ENCODE measurements at regions not wholly inside any gene's neighbourhood (a gene's known extent, or its start where the extent isn't known, plus 50 kb on each side); places are given as distances from the start of the nearest gene placed in this dataset.

GRCh38 chr4:57875829-57876392 is 765.7 kb upstream of the IGFBP7 start:
- H3K4me1 ChIP-seq (ENCODE audit: control insufficient read depth in 3 of 3, insufficient read depth in 2 of 3, low read depth in 1 of 3, low read length in 2 of 3), result no peaks in the 10 kb centered on the region
- no peak overlapping the region for H3K27ac ChIP-seq (ENCODE audit: low read depth in 1 of 3, low read length in 2 of 3)
- H3K36me3 ChIP-seq (ENCODE audit: control insufficient read depth in 3 of 3, insufficient read depth in 2 of 3, low read depth in 1 of 3, low read length in 3 of 3), result no peaks in the 10 kb centered on the region
- no peaks in the 10 kb centered on the region for H3K27me3 ChIP-seq (ENCODE audit: control insufficient read depth in 3 of 3, insufficient read depth in 3 of 3, low read length in 3 of 3)
- DNase-seq, result no peak
- no peak for FAIRE-seq
- 68 to 80% (median 71%) methylated on average over 2 of the region's 2 CpGs for WGBS, 3 donors
- H3K4me3 ChIP-seq (ENCODE audit: low read depth in 1 of 3, low read length in 3 of 3), result no peak overlapping the region
- H3K9me3 ChIP-seq (ENCODE audit: control insufficient read depth in 2 of 2, insufficient read depth in 1 of 2, low read depth in 1 of 2, low read length in 1 of 2), result peaks cover 0 to under 1% of the 10 kb centered on the region in 2 donors

- Histone ChIP-seq H3K9me3 (ENCODE audit: control insufficient read depth in 2 of 2, insufficient read depth in 1 of 2, low read depth in 1 of 2, low read length in 1 of 2) (no peaks in the 10 kb centered on the region), H3K27ac (ENCODE audit: low read depth in 1 of 3, low read length in 2 of 3) (no peak overlapping the region), H3K36me3 (ENCODE audit: control insufficient read depth in 3 of 3, insufficient read depth in 2 of 3, low read depth in 1 of 3, low read length in 3 of 3) (no peaks in the 10 kb centered on the region), H3K4me3 (ENCODE audit: low read depth in 1 of 3, low read length in 3 of 3) (no peak overlapping the region), H3K27me3 (ENCODE audit: control insufficient read depth in 3 of 3, insufficient read depth in 3 of 3, low read length in 3 of 3) (no peaks in the 10 kb centered on the region), H3K4me1 (ENCODE audit: control insufficient read depth in 3 of 3, insufficient read depth in 2 of 3, low read depth in 1 of 3, low read length in 2 of 3) (no peaks in the 10 kb centered on the region)
- FAIRE-seq, result no peak
- 27 to 49% (median 34%) methylated on average over 2 of the region's 2 CpGs for WGBS, 3 donors
- DNase-seq, result no peak
These were observed 756.4 kb upstream of the IGFBP7 start for GRCh38 chr4:57866468-57867171.

- 63 to 78% (median 67%) methylated on average over 1 of the region's 1 CpG for WGBS, 3 donors
- Histone ChIP-seq H3K36me3 (ENCODE audit: control insufficient read depth in 3 of 3, insufficient read depth in 2 of 3, low read depth in 1 of 3, low read length in 3 of 3) (no peaks in the 10 kb centered on the region), H3K27me3 (ENCODE audit: control insufficient read depth in 3 of 3, insufficient read depth in 3 of 3, low read length in 3 of 3) (no peaks in the 10 kb centered on the region), H3K9me3 (ENCODE audit: control insufficient read depth in 2 of 2, insufficient read depth in 1 of 2, low read depth in 1 of 2, low read length in 1 of 2) (no peaks in the 10 kb centered on the region), H3K4me1 (ENCODE audit: control insufficient read depth in 3 of 3, insufficient read depth in 2 of 3, low read depth in 1 of 3, low read length in 2 of 3) (no peaks in the 10 kb centered on the region), H3K4me3 (ENCODE audit: low read depth in 1 of 3, low read length in 3 of 3) (no peak overlapping the region), H3K27ac (ENCODE audit: low read depth in 1 of 3, low read length in 2 of 3) (no peak overlapping the region)
- FAIRE-seq (no peak), DNase-seq (no peak)
These were observed 755.1 kb upstream of the IGFBP7 start for GRCh38 chr4:57865264-57865663.

GRCh38 chr4:57854748-57855147 is 744.6 kb upstream of the IGFBP7 start:
- WGBS, 3 donors, result 42 to 59% (median 44%) methylated on average over 3 of the region's 3 CpGs
- no peaks in the 10 kb centered on the region for H3K9me3 ChIP-seq (ENCODE audit: control insufficient read depth in 2 of 2, insufficient read depth in 1 of 2, low read depth in 1 of 2, low read length in 1 of 2)
- no peaks in the 10 kb centered on the region for H3K36me3 ChIP-seq (ENCODE audit: control insufficient read depth in 3 of 3, insufficient read depth in 2 of 3, low read depth in 1 of 3, low read length in 3 of 3)
- H3K4me1 ChIP-seq (ENCODE audit: control insufficient read depth in 3 of 3, insufficient read depth in 2 of 3, low read depth in 1 of 3, low read length in 2 of 3), result no peaks in the 10 kb centered on the region
- H3K27ac ChIP-seq (ENCODE audit: low read depth in 1 of 3, low read length in 2 of 3), result no peak overlapping the region
- no peak for FAIRE-seq
- no peaks in the 10 kb centered on the region for H3K27me3 ChIP-seq (ENCODE audit: control insufficient read depth in 3 of 3, insufficient read depth in 3 of 3, low read length in 3 of 3)
- DNase-seq, result no peak
- H3K4me3 ChIP-seq (ENCODE audit: low read depth in 1 of 3, low read length in 3 of 3), result no peak overlapping the region

- Histone ChIP-seq H3K9me3 (ENCODE audit: control insufficient read depth in 2 of 2, insufficient read depth in 1 of 2, low read depth in 1 of 2, low read length in 1 of 2) (no peaks in the 10 kb centered on the region), H3K27ac (ENCODE audit: low read depth in 1 of 3, low read length in 2 of 3) (no peak overlapping the region), H3K4me3 (ENCODE audit: low read depth in 1 of 3, low read length in 3 of 3) (no peak overlapping the region), H3K36me3 (ENCODE audit: control insufficient read depth in 3 of 3, insufficient read depth in 2 of 3, low read depth in 1 of 3, low read length in 3 of 3) (no peaks in the 10 kb centered on the region), H3K27me3 (ENCODE audit: control insufficient read depth in 3 of 3, insufficient read depth in 3 of 3, low read length in 3 of 3) (no peaks in the 10 kb centered on the region), H3K4me1 (ENCODE audit: control insufficient read depth in 3 of 3, insufficient read depth in 2 of 3, low read depth in 1 of 3, low read length in 2 of 3) (no peaks in the 10 kb centered on the region)
- FAIRE-seq, result no peak
- no peak for DNase-seq
These were observed 740.0 kb upstream of the IGFBP7 start for GRCh38 chr4:57850141-57850540.

GRCh38 chr4:57832083-57832482 is 721.9 kb upstream of the IGFBP7 start:
- Histone ChIP-seq H3K27me3 (ENCODE audit: control insufficient read depth in 3 of 3, insufficient read depth in 3 of 3, low read length in 3 of 3) (no peaks in the 10 kb centered on the region), H3K36me3 (ENCODE audit: control insufficient read depth in 3 of 3, insufficient read depth in 2 of 3, low read depth in 1 of 3, low read length in 3 of 3) (no peaks in the 10 kb centered on the region), H3K4me3 (ENCODE audit: low read depth in 1 of 3, low read length in 3 of 3) (no peak overlapping the region), H3K9me3 (ENCODE audit: control insufficient read depth in 2 of 2, insufficient read depth in 1 of 2, low read depth in 1 of 2, low read length in 1 of 2) (no peaks in the 10 kb centered on the region), H3K4me1 (ENCODE audit: control insufficient read depth in 3 of 3, insufficient read depth in 2 of 3, low read depth in 1 of 3, low read length in 2 of 3) (no peaks in the 10 kb centered on the region), H3K27ac (ENCODE audit: low read depth in 1 of 3, low read length in 2 of 3) (no peak overlapping the region)
- WGBS, 3 donors, result 87 to 94% (median 87%) methylated on average over 2 of the region's 2 CpGs
- DNase-seq, result no peak
- FAIRE-seq, result no peak

- no peak overlapping the region for H3K27ac ChIP-seq (ENCODE audit: low read depth in 1 of 3, low read length in 2 of 3)
- 38 to 66% (median 53%) methylated on average over 2 of the region's 2 CpGs for WGBS, 3 donors
- FAIRE-seq, result no peak
- no peak overlapping the region for H3K4me3 ChIP-seq (ENCODE audit: low read depth in 1 of 3, low read length in 3 of 3)
- H3K4me1 ChIP-seq (ENCODE audit: control insufficient read depth in 3 of 3, insufficient read depth in 2 of 3, low read depth in 1 of 3, low read length in 2 of 3), result no peaks in the 10 kb centered on the region
- no peak for DNase-seq
- no peaks in the 10 kb centered on the region for H3K36me3 ChIP-seq (ENCODE audit: control insufficient read depth in 3 of 3, insufficient read depth in 2 of 3, low read depth in 1 of 3, low read length in 3 of 3)
- no peaks in the 10 kb centered on the region for H3K27me3 ChIP-seq (ENCODE audit: control insufficient read depth in 3 of 3, insufficient read depth in 3 of 3, low read length in 3 of 3)
- H3K9me3 ChIP-seq (ENCODE audit: control insufficient read depth in 2 of 2, insufficient read depth in 1 of 2, low read depth in 1 of 2, low read length in 1 of 2), result no peaks in the 10 kb centered on the region
These were observed 679.5 kb upstream of the IGFBP7 start for GRCh38 chr4:57789666-57790065.

- Histone ChIP-seq H3K27ac (ENCODE audit: low read depth in 1 of 3, low read length in 2 of 3) (no peak overlapping the region), H3K4me3 (ENCODE audit: low read depth in 1 of 3, low read length in 3 of 3) (no peak overlapping the region), H3K27me3 (ENCODE audit: control insufficient read depth in 3 of 3, insufficient read depth in 3 of 3, low read length in 3 of 3) (no peaks in the 10 kb centered on the region), H3K9me3 (ENCODE audit: control insufficient read depth in 2 of 2, insufficient read depth in 1 of 2, low read depth in 1 of 2, low read length in 1 of 2) (no peaks in the 10 kb centered on the region), H3K36me3 (ENCODE audit: control insufficient read depth in 3 of 3, insufficient read depth in 2 of 3, low read depth in 1 of 3, low read length in 3 of 3) (no peaks in the 10 kb centered on the region), H3K4me1 (ENCODE audit: control insufficient read depth in 3 of 3, insufficient read depth in 2 of 3, low read depth in 1 of 3, low read length in 2 of 3) (no peaks in the 10 kb centered on the region)
- DNase-seq (no peak), FAIRE-seq (no peak)
- 39 to 55% (median 53%) methylated on average over 2 of the region's 2 CpGs for WGBS, 3 donors
These were observed 667.7 kb upstream of the IGFBP7 start for GRCh38 chr4:57777876-57778275.

GRCh38 chr4:57774681-57775080 is 664.5 kb upstream of the IGFBP7 start:
- FAIRE-seq (no peak), DNase-seq (no peak)
- no peaks in the 10 kb centered on the region for H3K9me3 ChIP-seq (ENCODE audit: control insufficient read depth in 2 of 2, insufficient read depth in 1 of 2, low read depth in 1 of 2, low read length in 1 of 2)
- H3K4me1 ChIP-seq (ENCODE audit: control insufficient read depth in 3 of 3, insufficient read depth in 2 of 3, low read depth in 1 of 3, low read length in 2 of 3), result no peaks in the 10 kb centered on the region
- H3K27me3 ChIP-seq (ENCODE audit: control insufficient read depth in 3 of 3, insufficient read depth in 3 of 3, low read length in 3 of 3), result no peaks in the 10 kb centered on the region
- 80 to 85% (median 84%) methylated on average over 3 of the region's 3 CpGs for WGBS, 3 donors
- H3K27ac ChIP-seq (ENCODE audit: low read depth in 1 of 3, low read length in 2 of 3), result no peak overlapping the region
- H3K36me3 ChIP-seq (ENCODE audit: control insufficient read depth in 3 of 3, insufficient read depth in 2 of 3, low read depth in 1 of 3, low read length in 3 of 3), result no peaks in the 10 kb centered on the region
- no peak overlapping the region for H3K4me3 ChIP-seq (ENCODE audit: low read depth in 1 of 3, low read length in 3 of 3)

All from small intestine (tissue), 7 donors.